Endodermal cell (in vitro differentiated cells): ENCODE measurements at regions not wholly inside any gene's neighbourhood (a gene's known extent, or its start where the extent isn't known, plus 50 kb on each side); places are given as distances from the start of the nearest gene placed in this dataset.
A peak's percentile ranks its signal among the peaks of the same experiment; 100 is the strongest.

Experiments
- DNase-seq: peaks from one replicate; pipeline ENCODE4 v3.0.0-alpha.2; 2017
- H3K27ac ChIP-seq: 2 replicates; pipeline ENCODE4 v1.5.1; 2013; ENCODE audit warnings: mild to moderate bottlenecking, low read depth, low read length, moderate library complexity
- H3K27me3 ChIP-seq: 2 replicates; pipeline ENCODE4 v1.6.1; 2013; ENCODE audit warnings: mild to moderate bottlenecking, low read length, moderate library complexity; ENCODE audit not compliant: insufficient read depth, control insufficient read depth, poor library complexity, severe bottlenecking
- H3K36me3 ChIP-seq: 2 replicates; pipeline ENCODE4 v1.7.0; 2013; ENCODE audit warnings: mild to moderate bottlenecking, low read length, moderate library complexity; ENCODE audit not compliant: control insufficient read depth, insufficient read depth
- H3K4me1 ChIP-seq: one replicate; pipeline ENCODE4 v1.7.0; 2013; ENCODE audit warnings: low read length; ENCODE audit not compliant: control insufficient read depth, insufficient read depth
- H3K4me3 ChIP-seq: 2 replicates; pipeline ENCODE4 v1.5.1; 2013; ENCODE audit warnings: mild to moderate bottlenecking, low read length, moderate library complexity
- H3K9ac ChIP-seq: 2 replicates; pipeline ENCODE4 v1.6.1; 2013; ENCODE audit warnings: mild to moderate bottlenecking, low read length, moderate library complexity; ENCODE audit not compliant: poor library complexity, severe bottlenecking; ENCODE audit errors: extremely low read depth
- H3K9me3 ChIP-seq: 2 replicates; pipeline ENCODE4 v1.6.1; 2013; ENCODE audit warnings: mild to moderate bottlenecking, low read length, moderate library complexity; ENCODE audit not compliant: control insufficient read depth
- H3K27ac Mint-ChIP-seq: 2 replicates; pipeline ENCODE4 v1.8.0; 2020; ENCODE audit warnings: mixed read lengths
- H3K27me3 Mint-ChIP-seq: 2 replicates; pipeline ENCODE4 v1.8.0; 2021; ENCODE audit warnings: mild to moderate bottlenecking, mixed read lengths; ENCODE audit not compliant: insufficient read depth
- H3K36me3 Mint-ChIP-seq: 2 replicates; pipeline ENCODE4 v1.8.0; 2020; ENCODE audit warnings: low read depth, mixed read lengths
- H3K4me1 Mint-ChIP-seq: 2 replicates; pipeline ENCODE4 v1.8.0; 2020; ENCODE audit warnings: mixed read lengths
- H3K4me3 Mint-ChIP-seq: 2 replicates; pipeline ENCODE4 v1.8.0; 2020; ENCODE audit warnings: mild to moderate bottlenecking, moderate library complexity, mixed read lengths
- H3K9me3 Mint-ChIP-seq: 2 replicates; pipeline ENCODE4 v1.8.0; 2020; ENCODE audit warnings: mild to moderate bottlenecking, mixed read lengths
- CTCF ChIP-seq: fragments of 200-600 bp; sonication (generic); conservative IDR thresholded peaks from 2 replicates; pipeline ENCODE4 v1.5.0; 2021; ENCODE audit warnings: antibody characterized with exemption, mild to moderate bottlenecking
- WGBS, 2 experiments: methylation state at CpG; one replicate each; pipeline versions ENCODE4 v1.1.5 to v1.1.7; 2013; ENCODE audit warnings: missing lambda C conversion rate in 2 of 2, mixed read lengths in 1 of 2; ENCODE audit not compliant: insufficient coverage in 1 of 2, insufficient read length in 1 of 2; 5-methylcytosine and 5-hydroxymethylcytosine counted together

- H3K4me3 Mint-ChIP-seq = no peak overlapping the region
- TF ChIP-seq CTCF = no peak
- H3K36me3 Mint-ChIP-seq = no peaks in the 10 kb centered on the region
- Histone ChIP-seq H3K4me3 (no peak overlapping the region), H3K27ac (no peak overlapping the region), H3K9ac (no peak overlapping the region), H3K27me3 (no peaks in the 10 kb centered on the region), H3K4me1 (peaks cover 5% of the 10 kb centered on the region), H3K36me3 (no peaks in the 10 kb centered on the region), H3K9me3 (no peaks in the 10 kb centered on the region)
- H3K4me1 Mint-ChIP-seq = peaks cover 10% of the 10 kb centered on the region
- H3K27me3 Mint-ChIP-seq = peaks cover 7% of the 10 kb centered on the region
- no peak overlapping the region for H3K27ac Mint-ChIP-seq
- no peak for DNase-seq
- 84% methylated on average over 11 to 14 of the region's 14 CpGs for WGBS, 2 experiments
- H3K9me3 Mint-ChIP-seq = no peaks in the 10 kb centered on the region
Measured at GRCh38 chr10:43968961-43969360, 320.3 kb upstream of the ZNF32 start.

GRCh38 chr10:43968076-43968475, 319.4 kb upstream of the ZNF32 start:
- Mint-ChIP-seq H3K9me3 (no peaks in the 10 kb centered on the region), H3K4me1 (peaks cover 10% of the 10 kb centered on the region), H3K27me3 (peaks cover 7% of the 10 kb centered on the region), H3K4me3 (no peak overlapping the region), H3K27ac (no peak overlapping the region), H3K36me3 (no peaks in the 10 kb centered on the region)
- H3K9me3 ChIP-seq = no peaks in the 10 kb centered on the region
- DNase-seq = peak; percentile 3
- H3K27ac ChIP-seq = no peak overlapping the region
- no peak for TF ChIP-seq CTCF
- WGBS, 2 experiments = 100% methylated on average over 1 of the region's 1 CpG; no CpG with 5 or more reads in 1 of the 2 experiments
- H3K27me3 ChIP-seq = no peaks in the 10 kb centered on the region
- no peak overlapping the region for H3K4me3 ChIP-seq
- peaks cover 5% of the 10 kb centered on the region for H3K4me1 ChIP-seq
- H3K9ac ChIP-seq = no peak overlapping the region
- H3K36me3 ChIP-seq = no peaks in the 10 kb centered on the region

GRCh38 chr10:43966571-43966965, 317.9 kb upstream of the ZNF32 start:
- H3K4me3 Mint-ChIP-seq = no peak overlapping the region
- WGBS, 2 experiments = 88 to 90% methylated on average over 2 to 3 of the region's 3 CpGs
- no peak for TF ChIP-seq CTCF

More at GRCh38 chr10:43966571-43966965, 317.9 kb upstream of the ZNF32 start:
- Histone ChIP-seq H3K4me1 (peaks cover 5% of the 10 kb centered on the region), H3K9ac (no peak overlapping the region), H3K36me3 (no peaks in the 10 kb centered on the region), H3K27ac (no peak overlapping the region), H3K27me3 (no peaks in the 10 kb centered on the region), H3K4me3 (no peak overlapping the region), H3K9me3 (no peaks in the 10 kb centered on the region)
- H3K36me3 Mint-ChIP-seq = no peaks in the 10 kb centered on the region
- peak; percentile 14 for DNase-seq
- peaks cover 10% of the 10 kb centered on the region for H3K4me1 Mint-ChIP-seq
- H3K27me3 Mint-ChIP-seq = peaks cover 5% of the 10 kb centered on the region
- no peaks in the 10 kb centered on the region for H3K9me3 Mint-ChIP-seq
- H3K27ac Mint-ChIP-seq = no peak overlapping the region
